A204.1 (cell line): ENCODE measurements at regions not wholly inside any gene's neighbourhood (a gene's known extent, or its start where the extent isn't known, plus 50 kb on each side); places are given as distances from the start of the nearest gene placed in this dataset.

Source experiments
- FAIRE-seq: peaks from 2 replicates; lab custom pipeline; 2012; peaks lifted over from hg19 to GRCh38; lab: Jason Lieb, UNC

DNA sequence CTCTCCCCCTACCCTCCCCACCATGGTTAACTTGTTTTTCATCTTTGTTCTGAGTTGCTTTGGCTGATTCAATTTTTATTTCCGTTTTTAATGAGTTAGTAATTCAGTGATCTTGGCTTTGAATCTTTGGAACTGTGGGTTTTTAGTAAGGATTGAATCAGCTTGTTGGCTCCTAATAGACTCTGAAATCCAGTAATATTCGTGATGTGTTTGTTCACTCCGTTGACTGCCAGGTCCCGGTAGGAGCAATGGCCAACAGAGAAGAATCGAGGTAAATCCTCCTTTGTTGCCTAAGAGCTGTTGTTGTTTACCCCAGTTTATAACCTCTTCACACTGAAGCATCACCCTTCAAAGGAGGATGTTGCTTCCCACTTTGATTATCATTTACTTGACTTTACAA is 92.7 kb downstream of the PCSK1 start:
- FAIRE-seq, result no peak

DNA sequence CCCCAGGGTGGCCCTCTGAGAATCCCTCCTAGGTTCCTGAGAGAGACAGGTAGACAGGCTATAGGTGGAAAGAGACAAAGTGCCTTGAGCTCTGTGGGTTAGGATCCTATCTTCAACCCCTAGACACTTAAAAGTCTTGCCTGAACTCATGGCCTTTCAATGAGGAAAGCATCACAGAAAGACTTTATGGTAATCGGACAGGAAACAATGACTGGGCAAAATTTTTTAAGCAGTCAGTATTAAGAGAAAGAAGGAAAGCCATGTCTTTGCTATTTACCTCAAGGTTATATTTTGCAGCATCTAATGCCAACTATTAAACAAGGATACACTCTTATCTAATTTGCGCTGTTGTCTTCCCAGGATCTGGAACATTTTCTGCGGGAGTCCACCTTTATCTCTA is 93.2 kb downstream of the PCSK1 start:
- no peak for FAIRE-seq

DNA sequence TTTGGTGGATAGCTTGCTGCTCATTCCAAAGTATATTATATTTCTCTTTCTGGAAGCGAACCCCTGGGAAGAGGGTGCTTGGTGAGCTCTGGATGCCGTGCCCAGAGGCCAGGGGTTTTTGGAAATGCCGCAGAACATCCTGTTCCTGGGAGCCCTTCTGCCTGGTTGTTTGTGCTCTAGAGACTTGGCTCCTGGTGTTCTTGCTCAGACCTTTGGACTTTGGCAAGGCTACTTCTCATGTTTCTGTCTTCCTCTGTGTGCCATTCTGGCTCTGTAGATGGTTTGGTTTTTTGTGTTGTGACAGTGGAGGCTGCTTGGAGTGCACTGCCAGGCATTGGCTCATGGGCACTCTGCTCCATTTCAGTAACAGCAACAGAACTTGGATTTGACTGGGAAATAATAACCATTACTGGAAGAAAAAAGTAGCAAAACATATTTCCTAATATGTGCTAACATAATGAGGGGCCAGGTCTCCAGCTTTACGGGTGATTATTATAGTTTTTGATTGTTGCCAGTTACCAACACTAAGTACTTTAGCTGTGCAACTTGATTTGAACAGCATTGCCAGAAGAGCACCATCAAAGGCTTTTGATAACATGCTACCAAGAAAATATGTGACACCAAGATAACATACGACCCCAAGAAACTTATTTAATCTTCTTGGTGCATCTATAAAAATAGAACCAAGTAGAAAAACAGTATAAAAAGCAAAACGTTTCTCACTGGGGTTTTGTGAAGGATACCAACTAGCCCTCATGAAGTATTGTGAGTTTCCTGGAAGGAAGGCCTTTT is 94.2 kb downstream of the PCSK1 start:
- no peak for FAIRE-seq

DNA sequence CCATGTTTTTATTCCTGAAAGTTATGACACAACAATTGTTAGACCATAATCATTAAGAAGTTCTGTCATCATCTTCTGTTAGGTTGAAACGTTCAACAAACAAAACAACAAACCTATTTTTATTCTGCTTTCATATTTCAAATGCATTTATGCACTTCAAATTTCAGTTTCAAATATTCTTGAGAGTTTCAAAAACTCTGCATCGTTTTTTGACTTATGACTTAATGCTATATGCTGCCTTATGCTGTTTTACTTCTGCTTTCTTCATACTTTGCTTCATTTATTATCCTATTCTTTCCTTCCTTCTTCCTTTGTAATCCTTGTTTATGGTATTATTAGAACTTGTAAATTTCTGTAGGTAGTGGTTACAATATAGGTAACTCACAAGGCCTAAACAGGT is 95.0 kb downstream of the PCSK1 start:
- FAIRE-seq, result no peak

DNA sequence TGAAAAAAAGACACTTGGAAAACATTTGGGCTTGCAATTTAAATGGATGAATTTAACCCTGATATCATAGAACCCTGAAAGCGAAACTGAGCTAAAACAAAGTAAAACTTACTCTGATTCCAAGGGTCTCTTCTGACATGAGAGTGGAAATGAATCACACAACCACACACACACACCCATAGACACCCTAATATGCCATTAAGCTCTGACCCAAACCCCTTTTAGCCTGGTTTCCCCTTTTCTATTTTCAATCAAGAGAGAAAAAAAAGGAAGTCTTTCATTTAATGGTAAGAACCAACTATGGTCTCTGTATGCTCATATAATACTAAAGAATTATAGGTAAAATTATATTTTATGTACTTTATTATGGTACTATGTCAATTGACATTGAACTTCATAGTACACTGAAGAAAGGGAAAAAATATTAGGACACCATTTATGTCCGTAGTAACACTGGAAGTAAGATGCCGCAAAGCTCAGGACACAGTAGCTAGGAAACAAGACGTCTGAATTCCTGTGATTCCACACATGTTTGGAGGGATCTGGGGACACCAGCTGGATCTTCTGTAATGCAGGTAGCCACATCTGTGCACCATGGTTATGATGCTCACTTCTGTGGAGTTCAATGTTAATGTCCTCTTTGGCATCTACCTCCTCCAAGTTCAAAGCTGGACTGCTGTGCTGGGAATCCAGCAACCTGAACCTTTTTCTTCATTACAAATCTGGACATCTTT is 95.8 kb downstream of the PCSK1 start:
- no peak for FAIRE-seq

DNA sequence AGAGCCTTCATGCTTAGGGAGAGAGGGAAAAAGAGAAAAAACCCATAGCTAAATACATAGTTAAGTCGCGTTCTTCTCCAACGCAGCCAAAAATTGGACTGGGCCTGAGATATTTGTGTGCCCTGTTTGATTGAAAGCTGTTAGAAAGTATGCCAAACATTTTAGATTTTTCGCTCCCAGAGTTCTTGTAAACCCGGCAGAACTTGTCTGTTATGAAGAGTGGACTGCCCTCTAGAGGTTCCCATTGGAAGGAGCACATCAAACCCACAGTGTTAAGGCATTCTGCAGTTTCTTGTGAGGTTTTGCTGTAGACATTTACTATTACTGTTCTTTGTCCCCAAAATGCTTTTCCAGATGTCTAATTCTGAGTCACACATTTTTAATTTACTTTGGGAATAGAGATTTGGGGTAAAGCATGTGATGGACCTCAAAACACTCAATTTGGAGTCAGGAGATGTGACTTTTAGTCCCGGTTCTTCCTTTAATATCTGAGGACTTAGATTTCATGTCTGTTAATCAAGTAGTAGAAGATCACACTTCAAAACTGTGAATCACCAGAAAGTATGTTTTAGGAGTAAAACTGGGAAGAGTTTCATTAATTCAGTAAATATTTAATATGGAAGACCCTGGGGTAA is 96.6 kb downstream of the PCSK1 start:
- FAIRE-seq, result peak; percentile 83

DNA sequence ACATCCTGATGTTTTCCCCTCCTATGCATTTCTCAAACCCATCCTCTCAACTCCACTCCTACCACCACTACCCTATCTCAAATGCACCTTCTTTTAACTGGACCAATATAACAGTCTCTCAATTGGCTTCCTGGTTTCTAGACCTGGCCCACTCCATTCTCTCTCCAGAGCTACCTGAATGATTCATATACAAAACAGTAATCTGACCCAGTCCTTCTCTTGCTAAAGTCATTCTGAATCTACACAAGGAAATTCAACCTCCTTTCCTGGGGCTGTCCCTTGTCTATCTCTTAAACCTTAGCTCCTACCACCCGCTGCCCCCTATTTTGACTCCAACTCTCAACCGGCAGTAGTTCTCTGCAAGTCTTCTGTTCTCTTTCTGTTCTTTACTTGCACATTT is 97.2 kb downstream of the PCSK1 start:
- no peak for FAIRE-seq

DNA sequence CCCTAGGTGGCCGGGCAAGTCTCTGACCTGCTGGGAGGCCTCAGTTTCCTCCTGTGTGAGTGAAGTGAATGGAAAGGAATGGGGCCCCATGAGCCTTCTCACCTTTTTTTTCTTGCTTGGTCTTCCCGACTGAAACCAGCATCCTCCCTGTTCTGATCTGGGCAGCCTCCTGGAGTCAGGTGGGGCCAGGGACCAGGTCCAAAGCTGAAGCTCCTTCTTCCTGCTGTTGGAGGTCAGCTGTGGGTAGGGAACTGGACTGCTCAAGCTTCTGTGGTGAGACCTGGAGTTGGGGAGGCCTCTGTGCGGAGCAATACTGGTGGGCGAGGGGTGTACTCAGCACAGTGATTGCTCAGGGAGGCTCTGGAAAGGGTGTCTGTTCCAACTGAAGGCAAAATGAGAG is 99.7 kb downstream of the PCSK1 start:
- FAIRE-seq, result no peak

DNA sequence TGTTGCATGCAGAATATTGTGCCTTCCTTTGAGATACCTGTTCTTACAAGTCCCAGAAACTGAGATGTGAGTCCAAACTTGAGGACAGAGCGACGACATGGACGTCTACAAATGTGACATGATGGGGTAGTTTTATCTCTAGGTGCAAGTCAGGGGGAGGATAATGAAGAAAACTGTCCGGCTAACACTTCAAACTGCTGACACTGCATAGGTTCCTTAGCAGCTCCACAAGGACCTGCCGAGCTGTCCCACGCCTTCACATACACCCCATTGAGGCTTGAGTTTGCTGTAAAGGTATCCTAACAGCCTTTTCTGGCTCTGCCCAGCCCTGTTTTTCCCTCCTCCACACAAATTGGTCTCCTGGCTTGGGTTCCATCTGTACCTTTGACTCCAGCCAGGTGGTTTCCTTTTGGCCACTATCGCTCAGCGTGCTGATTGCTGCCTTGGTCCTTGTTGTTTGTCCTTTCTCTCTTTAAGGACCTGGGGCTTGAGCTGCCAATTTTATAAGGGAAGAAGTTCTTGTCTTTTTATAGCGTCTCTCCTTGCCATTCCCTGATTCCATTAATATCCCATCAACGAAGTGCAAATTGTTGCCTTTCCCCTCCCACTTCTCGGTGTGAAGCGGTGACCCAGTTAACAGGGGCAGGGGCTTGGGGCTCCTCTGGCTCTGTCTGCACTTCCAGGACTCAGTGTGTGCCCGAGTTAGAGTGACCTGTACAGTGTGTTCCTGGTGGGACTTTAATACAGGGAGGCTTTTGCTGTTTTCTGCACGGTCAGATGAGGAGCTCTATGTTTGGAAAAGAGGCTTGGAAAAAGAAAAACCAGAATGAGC is 100.3 kb downstream of the PCSK1 start:
- no peak for FAIRE-seq

DNA sequence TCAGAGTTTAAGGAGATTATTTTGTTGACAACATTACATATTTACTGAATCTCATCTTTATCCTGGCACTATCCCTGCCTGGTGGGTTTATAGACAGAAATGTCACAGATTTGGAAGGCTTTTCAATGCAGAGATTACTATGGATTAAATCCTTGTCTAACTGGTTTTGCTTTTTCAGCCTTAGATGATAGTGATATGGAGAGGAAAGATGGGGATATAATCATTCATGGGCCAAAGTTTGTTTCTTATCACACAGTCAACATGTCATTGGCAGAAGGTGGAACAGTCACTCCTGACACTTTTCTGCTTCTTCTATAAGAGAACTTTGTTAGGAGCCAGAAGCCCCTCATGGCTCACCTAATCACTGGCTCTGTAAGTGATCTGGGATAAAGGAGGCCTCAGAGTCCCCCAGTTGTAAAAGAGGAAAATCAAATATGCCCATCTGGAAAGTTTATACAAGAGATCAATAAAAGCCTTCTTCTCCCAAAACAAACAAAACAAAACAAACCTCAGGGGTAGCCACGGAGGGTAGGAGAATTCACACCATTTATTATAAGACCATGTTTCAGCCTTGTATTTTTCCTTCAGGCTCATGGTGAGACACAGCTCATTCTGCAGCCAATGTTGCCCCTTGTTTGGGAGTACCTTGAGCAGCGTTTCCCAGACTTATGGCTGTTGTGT is 101.2 kb downstream of the PCSK1 start:
- no peak for FAIRE-seq

DNA sequence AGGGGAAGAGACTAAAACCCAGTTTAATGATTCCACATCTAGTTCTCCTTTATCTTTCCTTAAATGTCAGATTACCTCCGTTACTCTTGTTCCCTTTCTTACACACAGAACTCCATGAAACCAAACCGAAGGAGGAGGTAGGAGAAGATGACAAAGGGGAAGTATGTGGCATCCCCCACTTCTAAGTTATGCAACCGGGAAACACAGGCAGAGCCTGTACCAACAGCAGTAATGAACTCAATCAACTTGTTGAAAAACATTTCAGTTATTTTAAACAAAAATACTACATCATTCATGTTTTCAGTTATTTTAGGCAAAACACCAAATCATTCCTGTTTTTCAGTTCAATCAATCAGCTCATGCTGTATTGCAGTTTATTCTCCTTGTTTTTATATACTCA is 101.8 kb downstream of the PCSK1 start:
- FAIRE-seq, result no peak

DNA sequence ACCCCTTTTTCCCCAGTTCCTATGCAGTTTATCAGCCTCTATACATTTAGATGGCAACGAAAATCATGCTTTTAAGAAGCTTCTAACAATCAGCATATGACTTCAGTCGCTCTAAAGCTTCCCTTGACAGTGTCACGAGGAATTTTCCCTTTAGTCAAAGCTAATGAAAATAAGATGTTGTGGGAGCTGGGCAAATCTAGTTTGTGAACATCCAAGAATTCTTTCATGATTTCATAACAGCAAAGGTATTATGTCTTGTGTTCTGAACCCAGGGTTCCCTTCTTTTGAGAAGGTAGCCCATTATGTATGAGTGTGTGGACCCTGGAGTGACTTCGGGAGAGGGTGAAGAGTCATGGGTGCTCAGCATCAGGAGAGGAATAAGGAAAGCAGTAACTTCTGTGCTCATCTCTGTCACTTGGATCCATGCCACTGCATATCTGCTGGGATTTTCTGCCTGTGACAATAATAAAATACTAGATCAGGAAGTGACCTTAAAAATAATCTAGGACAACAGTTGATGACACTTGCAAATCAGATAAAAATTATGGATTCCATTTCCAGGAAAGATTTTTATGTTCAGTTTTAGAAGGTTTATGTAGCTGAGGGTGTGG is 102.4 kb downstream of the PCSK1 start:
- no peak for FAIRE-seq

DNA sequence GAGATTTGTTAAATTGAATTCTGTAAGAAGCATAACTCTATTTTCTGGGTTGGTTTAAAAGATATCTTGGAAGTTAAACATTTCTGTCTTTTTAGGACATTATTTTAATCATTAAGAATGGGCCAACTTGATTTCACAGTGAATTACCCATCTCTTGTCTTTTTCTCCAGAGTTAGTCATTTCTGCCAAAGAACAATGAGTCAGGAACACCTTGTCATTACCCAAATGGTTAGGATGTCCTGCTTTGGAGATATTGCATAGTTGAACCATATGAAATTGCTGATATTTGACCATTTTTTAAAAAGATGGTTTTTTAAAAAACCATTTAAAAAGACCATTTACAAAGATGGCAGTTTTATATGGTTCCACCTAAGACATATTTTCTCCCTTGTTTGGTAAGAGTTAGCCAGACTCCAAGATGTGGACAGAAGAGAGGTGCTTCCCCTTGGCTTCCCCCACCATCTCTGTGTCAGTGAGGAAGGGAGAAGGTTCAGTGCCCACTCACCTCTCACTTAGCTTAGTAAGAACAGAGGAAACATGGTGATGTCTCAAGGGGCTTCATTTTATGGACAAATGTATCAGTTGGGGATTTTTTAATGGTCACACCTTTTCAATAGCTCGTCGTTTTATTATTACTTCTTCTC is 103.0 kb downstream of the PCSK1 start:
- no peak for FAIRE-seq

DNA sequence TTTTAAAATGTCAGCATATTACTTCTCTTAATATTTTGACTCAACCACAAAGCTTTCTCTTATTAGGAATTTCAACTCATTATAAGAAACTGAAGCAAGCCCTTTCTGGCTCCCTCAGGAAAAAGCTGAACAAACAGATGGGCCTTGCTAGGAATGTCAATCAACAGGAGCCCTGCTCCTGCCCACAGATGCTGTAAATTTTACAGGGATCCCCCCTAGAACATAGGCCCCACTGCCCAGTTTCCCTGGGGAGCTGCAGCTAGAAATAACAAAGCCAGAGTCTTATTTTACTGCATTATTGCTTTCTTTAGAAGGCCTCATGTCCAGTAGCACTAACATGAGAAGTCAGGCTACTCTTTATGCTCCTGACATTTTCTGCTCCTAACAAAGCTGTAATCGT is 103.8 kb downstream of the PCSK1 start:
- no peak for FAIRE-seq

DNA sequence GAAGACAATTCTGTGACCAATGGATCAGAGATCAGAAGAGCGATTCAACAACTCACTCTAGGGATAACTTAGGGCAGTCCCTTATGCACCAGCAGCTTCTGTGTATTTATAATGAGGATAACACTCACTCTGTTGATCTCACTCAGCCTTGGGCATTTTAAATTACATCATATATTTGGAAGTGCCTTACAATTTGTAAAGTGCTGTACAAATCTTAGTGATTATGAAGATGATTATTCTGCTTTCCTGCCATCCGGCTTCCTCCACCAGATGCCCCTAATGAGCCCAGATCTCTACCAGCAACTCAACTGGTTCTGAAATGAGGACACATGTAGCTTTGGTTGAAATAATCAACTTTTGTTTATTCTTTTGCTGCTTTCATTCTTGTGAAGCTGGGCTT is 105.3 kb downstream of the PCSK1 start:
- no peak for FAIRE-seq

DNA sequence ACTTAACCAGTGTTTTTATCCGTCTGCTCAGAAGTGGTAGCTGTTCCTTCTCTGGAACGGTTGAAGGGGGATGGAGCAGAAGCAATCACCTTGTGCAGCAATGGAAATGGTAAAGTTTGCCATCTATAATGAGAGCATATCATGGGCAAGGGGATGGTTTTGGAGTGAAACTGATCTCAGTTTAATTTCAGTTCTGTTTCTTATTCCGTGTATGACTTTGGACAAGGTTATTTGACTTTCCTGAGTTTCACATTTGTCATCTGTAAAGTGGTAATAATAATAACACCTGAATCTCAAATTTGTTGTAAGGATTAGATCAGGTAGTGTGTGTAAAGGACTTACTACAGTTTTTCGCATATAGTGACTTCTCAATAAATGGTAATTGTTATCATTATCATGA is 106.1 kb downstream of the PCSK1 start:
- no peak for FAIRE-seq

DNA sequence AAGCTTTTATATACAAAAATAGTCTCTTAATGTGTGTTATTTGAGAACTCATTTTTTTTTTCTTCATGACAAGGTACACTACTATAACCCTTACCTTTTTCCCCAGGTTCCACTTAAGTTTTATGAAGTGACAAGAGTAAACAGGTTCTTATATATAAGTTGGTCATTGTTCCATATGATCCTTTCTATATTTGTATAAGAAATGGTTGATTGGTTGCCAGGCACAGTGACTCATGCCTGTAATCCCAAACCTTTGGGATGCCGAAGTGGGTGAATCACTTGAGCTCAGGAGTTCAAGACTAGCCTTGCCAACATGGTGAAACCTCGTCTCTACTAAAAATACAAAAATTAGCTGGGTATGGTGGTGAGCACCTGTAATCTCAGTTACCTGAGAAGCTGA is 108.3 kb downstream of the PCSK1 start:
- FAIRE-seq, result no peak

DNA sequence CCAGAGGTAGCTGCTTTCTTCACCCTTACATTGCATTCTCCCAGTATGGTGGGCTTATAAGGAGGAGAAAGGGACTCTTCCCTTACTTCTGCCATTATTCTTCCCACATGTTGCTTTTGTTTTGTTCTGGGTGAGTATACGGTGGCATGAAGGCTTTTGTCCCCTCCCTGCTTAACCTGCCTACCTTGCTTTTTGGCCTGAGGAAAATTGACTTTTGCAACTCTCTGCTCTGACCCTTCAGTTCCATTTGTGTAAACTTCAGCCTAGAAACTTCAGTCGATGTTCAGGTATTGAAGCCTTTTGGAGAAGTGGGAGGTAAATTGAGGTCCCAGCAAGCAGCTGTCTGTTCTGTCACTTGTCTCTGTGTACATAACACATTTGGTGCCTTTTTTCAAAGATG is 110.2 kb downstream of the PCSK1 start:
- no peak for FAIRE-seq

DNA sequence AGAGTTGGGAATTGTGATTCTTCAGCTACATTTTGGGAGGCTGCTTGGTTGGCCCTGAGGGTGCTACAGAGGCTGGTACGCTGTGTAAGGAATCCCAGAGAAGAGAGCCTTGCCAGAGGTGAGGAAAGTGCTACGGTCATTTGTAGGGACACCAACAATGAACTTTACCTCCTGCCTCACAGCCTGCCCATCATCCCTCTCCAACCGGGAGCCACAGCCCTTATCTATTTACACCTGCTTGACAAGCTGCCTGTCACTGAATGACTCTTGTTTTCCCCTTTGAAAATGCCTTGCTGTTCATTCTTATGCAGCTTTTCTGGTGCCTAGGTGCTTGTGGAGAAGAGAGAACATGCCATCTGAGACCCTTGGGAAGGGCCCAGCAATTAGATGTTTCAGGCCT is 110.8 kb downstream of the PCSK1 start:
- FAIRE-seq, result no peak

DNA sequence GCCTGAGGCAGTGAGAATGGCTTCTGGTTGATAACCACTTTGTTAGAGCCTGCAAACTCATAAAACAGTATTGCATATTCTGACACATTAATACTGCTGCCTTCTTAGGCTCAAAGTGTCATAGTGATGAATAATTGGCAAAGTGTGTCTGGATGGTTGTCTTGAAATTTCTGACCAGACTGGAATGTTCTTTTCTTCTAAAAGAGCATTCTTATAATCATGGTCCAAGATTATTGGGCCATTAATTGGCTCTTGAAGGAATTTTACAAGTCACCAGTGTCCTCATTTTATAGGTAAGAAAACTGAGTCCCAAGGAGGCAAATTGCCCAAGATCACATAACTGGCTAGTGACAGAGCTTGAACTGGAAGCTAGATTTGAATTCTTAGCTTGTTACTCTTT is 111.7 kb downstream of the PCSK1 start:
- no peak for FAIRE-seq

DNA sequence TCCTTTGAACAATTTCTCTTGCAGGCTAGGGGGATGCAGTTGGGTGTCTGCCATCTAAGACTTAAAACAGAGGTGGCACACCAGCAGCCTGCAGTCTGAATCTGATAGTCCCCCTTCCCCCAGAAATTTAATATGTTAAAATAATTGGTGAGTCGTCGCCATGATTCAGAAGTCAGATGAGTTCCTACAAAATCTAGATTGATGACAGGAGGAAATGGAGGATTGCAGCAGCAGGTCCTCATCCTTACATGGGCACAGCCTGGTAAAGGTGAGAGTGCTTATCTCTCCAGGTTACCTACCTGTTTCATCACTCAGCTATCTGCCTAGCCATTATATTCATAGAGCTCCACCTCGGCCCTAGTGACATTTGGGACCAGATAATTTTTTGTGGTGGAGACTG is 112.3 kb downstream of the PCSK1 start:
- no peak for FAIRE-seq
